ENCODE measurements at regions not wholly inside any gene's neighbourhood (a gene's known extent, or its start where the extent isn't known, plus 50 kb on each side); places are given as distances from the start of the nearest gene placed in this dataset.

DNA sequence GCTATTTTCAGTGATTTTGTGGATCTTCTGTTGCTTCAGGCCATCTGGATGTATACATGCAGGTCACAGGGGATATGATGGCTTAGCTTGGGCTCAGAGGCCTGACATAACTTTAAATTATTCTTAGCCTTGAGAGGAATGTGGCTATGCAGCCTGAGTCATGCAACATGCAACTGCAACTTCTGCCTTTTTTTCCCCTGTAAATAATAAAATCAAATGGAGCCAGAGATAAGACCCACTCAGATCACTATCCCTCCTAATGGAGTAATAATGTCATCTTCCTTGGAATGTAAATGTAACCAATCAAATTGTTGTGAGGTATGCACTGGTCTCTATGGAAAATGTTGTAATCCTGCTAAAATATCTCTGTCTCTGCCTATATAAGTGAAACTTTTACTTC, 54.9 kb downstream of the MAGEB17 start:
- no peak for DNase-seq

DNA sequence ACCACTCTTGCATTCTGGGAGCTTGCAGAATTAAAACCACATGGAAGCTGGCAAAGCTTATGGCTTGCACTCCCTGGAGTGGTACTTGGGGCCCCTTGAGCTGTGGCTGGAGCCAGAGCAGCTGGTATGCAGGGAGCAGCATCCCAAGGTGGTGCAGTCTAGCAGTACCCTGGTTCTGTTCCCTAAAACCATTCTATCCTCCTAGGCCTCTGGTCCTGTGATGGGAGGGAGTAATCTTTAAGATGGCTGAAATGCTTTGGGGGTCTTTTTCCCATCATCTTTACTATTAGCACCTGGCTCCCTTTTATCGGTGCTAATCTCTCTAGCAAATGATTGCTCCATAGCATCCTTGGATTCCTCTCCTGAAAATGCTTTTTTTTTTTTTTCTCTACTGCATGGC, 56.1 kb downstream of the MAGEB17 start:
- DNase-seq: no peak

DNA sequence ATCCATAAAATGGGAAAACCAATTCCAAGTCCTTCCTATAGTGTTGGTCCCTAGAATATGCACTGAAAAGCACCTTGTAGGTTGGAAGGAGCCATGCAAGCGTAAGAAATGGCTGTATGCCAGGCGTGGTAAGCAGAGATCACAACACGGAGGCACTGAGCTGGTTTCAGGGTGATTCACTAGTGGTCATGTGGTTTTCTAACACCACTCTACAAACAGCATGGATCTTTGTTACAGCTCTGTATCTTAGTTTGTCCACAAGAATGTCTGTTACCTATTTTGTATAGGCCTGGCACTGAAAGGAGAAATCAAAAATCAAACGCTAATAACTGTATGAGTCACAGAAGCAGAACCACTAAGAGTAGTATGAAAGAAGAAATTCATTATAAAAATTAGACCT, 71.9 kb downstream of the MAGEB17 start:
- DNase-seq: no peak

DNA sequence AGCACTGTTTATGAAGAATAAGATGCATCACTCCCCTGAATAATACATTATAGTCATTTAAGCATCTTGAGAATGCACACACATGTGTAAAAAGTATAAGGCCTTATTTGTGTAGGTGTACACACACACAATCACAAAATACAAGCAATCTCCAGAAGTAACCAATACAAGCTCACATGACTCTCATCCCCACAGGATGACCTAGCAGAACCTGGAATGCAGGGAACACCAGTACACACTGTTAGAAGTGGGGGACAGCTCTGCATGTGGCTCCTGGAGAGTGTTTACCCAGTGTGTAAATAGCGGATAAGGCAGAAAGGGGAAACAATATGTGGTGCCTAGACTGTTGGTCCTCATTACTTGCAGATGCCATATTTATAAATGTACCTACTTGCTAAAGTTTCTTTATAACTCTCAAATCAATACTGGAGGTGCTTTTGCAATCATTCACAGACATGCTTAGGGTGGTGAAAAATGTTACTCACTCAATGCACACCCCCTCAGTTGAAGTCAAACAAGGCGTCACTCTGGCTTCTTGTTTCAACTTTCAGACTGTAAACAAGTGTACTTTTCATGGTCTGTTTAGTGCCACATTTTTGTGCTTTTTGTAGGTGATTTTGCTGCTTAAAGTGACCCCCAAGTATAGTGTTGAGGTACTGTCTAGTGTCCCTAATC, 73.1 kb downstream of the MAGEB17 start:
- DNase-seq: no peak

DNA sequence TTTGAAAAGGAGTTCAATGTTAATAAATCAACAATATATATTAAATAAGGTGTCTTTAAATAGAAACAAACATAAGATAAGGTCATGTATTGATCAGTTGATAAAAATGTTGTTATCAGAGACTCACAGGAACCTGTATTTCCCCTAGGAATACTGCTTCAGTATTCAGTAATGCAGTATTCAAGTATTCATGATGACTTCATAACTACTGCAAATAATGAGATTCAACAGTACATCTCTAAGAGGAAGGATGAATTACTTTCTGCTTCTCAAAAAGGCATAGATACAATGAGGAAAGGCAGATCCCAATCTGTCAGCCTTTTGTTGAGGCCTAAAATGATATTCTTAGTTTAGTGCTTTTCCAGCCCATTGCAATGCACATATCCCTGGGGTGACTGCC, 73.7 kb downstream of the MAGEB17 start:
- DNase-seq: no peak

DNA sequence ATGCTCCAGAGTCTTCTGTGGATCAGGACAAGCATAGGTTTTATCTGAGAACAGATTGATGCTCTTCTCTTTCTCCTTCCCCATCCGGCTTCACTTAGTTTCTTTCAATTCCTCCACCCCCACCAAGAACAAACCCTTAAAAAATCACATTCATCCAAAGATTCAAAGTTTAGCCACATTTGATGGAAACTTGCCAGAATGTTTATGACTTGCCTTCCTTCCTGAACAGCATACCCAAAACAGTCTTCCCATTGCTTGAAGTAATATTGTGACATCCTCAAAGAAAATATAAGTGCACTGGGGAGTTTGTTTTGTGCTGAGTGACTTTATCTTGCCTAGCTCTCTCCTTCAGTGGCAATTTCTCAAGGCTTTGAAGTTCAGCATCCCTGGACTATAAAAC, 83.0 kb downstream of the MAGEB17 start:
- no peak for DNase-seq

DNA sequence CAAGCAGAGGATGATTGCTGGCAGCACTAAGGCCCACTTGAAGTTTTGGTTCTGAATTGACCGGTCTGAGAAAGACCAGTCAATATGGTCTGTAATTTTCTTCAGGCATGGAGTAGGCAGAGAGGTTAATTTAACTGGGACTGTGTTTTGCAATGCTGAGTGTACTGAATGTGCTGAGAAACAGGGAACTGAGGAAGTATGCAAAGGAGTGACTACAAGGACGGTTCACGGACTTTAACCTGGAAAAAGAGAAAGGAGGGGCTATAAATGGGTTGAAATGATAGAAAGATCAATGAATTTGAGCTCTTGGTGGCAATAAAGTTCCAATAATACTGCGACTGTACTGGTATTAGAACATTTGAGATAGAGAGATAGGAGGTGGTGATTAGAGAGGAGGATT, 84.5 kb downstream of the MAGEB17 start:
- DNase-seq: no peak

DNA sequence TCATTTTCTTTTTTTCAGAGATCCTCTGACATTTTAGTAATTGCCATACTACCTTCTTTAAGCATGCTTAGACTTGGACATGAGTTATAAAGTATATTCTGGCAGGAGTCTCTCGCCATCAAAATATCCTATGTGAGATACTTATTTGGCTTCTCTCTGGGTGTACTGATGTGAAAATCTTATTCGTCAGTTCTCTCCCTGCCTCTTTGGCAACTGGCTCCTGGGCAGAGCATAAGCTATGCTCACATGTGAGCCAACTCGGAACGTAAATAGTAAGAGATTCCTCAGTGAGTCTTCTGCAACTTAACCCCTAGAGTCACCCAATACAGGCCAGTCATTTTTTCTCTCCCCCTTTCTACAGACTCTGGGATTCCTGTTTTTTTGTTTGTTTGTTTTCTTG, 91.6 kb downstream of the MAGEB17 start:
- no peak for DNase-seq

DNA sequence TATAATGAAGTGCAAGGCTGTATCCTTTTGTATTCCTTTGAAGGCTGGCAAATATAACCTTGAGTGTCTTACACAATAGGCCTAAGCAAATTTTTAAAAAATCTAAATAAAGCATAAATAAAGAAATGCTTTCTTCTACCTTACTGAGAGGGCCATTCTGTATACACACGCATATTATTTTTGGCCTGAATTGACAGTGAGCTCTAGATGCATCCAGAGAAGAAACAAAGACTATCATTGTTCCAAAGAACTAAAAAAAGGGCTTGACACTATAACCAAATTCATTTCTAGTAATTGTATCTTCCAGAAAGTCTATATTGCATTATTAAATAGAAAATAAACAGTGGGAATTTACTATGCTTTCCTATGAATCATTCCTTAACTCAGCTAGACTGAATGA, 100.2 kb downstream of the MAGEB17 start:
- DNase-seq: no peak

DNA sequence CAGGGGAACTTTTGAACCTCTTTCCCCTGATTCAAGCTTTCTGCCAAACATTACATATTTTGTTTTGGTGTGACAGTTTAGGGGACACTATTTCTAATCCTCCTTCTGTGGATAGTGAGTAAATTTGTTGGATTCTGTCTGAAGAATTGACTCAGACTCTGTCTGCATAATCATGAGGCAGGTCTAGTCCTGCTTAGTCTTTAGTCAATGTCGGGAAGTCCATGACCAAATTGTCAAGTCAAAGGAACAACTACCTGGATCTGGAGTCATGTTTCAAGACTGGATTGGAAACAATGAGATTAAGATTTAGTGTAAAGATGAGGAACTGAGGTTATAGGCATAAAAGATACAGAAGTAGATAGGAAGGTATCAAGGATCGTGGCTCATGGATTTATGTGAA, 100.9 kb downstream of the MAGEB17 start:
- DNase-seq: no peak

DNA sequence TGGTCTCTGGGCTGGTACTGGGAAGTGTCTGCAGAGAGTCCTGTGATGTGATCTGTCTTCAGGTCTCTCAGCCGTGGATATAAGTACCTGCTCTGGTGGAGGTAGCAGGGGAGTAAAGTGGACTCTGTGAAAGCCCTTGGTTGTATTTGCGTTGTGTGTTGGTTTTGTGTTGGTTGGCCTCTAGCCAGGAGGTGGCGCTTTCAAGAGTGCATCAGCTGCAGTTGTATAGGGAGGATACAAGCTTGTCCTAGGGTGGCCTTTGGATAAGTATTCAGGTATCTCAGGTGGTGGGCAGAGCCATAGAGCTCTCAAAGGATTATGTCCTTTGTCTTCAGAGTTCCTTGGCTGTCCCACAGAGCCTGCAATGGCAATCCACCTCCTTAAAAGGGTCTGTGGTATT, 111.6 kb downstream of the MAGEB17 start:
- no peak for DNase-seq

DNA sequence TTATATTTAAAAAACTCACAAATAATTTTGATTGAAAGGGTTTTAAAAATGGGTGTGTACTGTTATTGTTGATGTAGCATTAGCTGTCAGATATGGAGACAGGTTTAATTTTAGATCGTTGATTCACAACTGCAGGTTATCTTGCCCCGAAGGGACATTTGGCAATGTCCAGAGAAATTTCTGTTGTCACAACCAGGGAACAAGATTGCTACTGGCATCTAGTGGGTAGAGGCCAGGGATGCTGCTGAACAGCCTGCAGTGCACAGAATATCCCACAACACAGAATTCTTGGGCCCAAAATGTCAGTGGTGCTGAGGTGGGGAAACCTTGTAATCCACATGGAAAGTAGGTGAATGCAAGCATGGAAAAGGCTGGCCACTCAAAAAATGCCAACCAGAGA, 114.9 kb downstream of the MAGEB17 start:
- no peak for DNase-seq

DNA sequence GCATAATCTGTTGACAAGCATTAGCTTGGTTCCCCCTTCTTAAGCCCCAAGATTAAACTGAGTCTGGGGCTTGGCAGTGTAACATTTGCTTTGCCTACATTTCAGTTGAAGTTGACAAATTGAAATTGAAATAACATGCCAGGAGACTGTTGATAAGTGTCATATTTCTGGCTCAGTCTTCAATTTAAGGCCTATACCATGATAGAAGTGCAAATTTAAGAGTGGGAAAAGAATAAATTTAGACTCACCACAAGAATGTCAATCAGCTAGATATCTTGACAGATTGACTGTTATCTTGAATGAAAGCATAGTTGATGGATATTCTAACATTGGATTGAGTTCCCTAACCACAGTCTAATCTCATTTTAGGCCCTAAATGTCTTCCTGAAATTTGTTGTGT, 117.6 kb downstream of the MAGEB17 start:
- DNase-seq: no peak

DNA sequence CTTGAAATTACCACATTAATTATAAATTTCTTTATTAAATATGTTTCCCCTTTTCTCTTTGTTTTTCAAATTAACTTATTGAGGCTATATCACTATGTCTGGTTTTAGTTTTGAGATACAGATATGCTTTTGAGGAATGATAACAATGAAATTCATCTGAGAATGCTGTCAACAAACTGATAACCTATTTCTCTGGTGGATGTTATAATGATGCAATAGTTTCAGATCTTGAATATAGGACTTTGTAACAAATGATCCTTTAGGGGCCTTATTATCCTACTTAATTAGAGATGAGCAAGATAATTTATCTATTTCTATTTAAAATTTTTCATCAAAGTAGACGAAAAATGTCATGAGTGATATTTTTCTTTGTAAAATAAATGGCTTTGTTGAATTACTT, 123.7 kb downstream of the MAGEB17 start:
- no peak for DNase-seq

DNA sequence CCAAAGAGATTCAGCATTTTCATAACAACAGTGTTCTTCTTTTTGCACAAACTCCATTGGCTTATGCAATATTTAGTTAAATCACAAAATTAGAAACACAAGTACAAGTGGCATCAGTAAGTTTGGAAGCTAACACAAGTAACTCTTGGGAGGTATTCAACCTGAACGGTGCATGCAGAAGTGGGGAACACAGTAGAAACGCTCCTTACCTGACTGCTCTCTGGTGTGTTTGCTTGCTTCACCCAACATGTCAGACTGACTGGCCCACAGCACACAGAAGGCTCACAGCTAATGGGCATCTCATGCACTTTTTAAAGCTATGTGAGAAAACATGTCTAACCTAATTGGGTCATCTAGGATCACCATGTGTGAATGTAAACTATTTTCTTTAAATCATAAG, 133.6 kb downstream of the MAGEB17 start:
- DNase-seq: no peak

DNA sequence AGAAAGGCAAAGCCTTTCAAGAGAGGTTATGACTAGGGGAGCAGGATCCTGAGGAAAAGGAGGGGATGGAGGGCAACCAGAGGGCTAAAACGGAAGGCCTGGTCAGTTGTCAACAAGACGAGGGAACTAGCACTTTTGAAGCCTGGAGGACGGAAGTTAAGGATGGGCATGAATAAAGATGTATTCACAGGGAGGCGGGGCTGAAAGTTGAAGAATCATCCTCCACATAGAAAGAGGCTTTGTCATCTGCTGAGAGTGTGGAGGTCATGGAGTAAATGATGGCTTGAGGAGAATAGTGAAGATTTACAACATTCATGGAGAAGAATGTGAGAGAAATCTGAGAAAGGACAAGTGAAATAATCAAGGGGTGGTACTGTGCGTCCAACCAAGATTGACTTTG, 137.5 kb downstream of the MAGEB17 start:
- no peak for DNase-seq

DNA sequence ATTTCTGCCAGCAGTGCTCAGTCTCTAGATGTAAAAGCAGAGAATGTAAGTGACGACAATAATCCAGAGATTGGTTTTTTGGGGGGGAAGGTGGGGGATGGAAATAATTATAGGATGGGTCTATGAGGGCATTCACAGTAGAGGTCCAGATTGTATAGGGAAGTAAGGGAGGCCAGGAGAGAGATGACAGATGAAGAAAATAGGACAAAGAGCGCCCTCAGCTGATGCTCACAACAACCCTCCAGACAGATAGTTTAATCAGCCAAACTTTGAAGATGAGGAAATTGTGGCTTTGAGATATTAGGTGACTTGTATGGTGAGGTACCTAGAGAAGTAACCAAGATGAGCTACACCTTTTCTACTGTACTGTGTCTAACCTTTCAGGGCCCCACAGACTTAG, 137.9 kb downstream of the MAGEB17 start:
- no peak for DNase-seq

DNA sequence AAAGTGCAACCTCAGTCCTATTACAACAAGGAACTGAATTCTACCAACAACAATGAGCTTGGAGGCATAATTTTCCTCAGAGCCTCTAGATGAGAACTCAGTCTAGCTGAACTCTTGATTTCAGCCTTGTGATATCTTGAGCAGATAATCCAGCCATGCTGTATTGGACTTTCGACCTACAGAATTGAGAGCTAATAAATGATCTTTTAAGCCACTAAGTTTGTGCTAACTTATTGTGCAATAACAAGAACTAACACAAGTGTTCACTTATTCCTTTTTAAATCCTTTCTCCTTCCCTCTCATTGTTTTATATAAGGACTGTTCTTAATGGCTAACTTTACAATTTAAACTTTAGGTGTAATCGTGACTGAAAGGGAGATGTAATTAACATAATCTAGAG, 140.7 kb downstream of the MAGEB17 start:
- no peak for DNase-seq

DNA sequence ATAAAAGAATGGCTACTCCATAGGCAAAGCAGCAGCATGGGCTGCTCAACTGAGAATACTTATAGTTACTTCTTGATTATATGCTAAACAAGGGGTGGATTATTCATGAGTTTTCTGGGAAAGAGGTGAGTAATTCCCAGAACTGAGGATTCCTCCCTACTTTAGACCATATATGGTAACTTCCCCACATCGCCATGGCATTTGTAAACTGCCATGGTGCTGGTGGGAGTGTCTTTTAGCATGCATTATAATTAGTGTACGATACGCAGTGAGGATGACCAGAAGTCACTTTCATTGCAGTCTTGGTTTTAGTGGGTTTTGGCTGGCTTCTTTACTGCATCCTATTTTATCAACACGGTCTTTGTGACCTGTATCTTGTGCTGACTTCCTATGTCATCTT, 141.5 kb downstream of the MAGEB17 start:
- DNase-seq: no peak

DNA sequence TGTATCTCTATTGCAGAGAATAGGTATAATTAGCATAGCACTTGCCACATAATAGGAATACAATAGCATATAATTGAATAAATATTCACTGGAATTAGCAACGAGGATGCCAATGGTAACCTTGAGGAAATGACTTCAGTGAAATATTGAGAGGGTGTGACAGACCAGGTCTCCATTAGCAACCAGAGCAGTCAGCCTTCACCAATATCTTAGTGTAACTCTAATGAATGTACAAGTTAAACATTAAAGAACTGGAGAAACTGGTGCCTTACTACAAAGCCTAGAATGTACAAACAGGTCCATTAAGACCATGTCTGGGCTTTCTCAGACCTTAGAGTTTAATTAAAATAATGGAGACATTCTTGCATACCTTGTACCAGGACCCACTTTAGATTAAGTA, 143.0 kb downstream of the MAGEB17 start:
- no peak for DNase-seq

DNA sequence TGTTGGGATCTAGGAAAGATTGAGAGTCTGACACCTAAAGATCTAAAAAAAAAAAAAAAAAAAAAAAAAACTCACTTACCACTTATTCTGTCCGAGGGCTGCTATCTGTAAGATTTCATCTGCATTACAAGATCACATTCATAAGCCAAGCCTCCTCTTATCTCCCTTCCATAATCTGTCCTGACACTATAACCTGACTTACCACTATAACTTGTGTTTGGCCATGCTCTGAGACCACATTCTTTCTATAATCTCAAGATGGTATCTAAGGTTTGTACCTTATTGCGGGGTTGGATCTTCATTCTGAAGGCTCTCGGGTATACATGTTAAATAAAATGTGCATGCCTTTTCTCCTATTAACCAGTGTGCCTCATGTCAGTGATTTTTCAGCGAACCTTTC, 144.4 kb downstream of the MAGEB17 start:
- DNase-seq: no peak

DNA sequence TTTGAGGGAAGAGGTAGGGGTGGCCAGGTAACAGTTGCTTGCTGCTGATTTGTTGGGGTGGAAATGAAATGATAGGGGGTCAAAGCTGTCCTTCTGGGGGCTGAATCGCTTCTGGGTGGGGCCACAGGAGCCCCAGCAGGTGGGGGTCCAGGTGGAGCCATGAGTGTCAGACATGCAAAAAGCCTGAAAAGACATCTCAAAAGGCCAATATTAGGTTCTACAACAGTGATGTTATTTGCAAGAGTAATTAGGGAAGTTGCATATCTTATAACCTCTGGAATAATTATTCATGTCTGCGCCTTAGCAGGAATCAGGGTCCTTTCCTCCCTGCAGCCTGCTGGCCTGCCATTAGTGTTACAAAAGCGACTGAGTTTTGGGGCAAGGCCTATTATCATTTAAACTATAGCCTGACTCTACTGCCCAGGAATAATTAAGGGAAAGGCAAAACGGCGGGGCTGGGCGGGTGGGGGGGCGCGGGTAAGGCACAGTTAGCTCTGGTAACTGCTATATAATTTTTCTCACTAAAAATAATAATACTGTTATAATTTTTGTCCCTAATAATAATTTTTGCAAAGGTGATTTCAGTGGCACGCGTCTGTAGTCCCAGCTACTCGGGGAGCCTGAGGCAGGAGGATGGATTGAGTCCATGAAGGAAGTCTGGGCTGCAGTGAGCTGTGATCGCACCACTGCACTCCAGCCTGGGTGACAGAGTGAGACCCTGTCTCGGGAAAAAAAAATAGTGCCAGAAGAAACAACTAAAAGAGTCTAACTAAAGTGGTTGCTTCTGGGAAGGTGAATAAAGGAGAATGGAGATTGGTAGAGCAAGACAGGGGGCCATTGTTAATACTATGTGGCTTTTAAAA, 145.7 kb downstream of the MAGEB17 start:
- DNase-seq: no peak

DNA sequence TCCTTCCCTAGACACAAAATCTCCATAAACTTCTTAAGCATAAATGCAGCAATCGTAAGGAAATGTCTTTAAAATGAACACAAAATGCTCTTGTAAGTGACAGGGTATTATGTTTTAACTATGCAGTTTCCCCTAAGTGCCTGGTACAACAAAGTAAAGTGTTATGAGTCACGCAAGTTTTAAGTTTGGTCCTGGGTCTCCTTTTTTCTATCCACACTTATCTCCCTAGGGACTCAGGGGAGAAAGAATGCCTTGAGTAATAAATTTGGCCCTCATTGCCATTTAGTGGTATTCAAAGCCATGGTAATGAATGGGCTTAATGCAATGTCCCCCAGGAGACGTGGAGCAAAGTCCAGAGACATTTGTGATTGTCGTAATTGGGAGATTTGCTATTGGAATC, 149.1 kb downstream of the MAGEB17 start:
- no peak for DNase-seq

DNA sequence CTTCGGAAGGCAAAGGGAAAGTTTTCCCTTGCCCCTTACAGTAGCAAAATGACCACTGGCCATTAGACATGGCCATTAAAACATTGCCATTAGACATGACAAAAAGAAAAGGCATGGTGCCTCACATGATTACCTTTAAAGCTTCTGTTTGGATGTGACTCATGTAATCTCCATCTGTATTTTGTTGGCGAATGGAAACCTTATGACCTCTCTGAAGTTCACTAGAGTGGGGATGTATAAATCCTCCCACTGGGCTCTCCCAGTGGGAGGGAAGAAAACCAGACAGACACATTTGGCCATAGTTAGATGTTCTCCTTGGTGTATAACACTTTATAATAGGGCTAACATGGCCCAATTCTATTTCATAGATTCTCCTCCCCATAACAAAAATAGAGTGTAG, 152.6 kb downstream of the MAGEB17 start:
- no peak for DNase-seq
